Esophagus mucosa (tissue), 1 donor: ENCODE measurements at regions not wholly inside any gene's neighbourhood (a gene's known extent, or its start where the extent isn't known, plus 50 kb on each side); places are given as distances from the start of the nearest gene placed in this dataset.

Experiments used
- ATAC-seq: fragments of 200-7000 bp; cut with Tn5 transposase; one replicate; pipeline ENCODE4 v1.9.1; 2020
- donor health status: DM: yes; HTN: yes; CAD: no.

DNA sequence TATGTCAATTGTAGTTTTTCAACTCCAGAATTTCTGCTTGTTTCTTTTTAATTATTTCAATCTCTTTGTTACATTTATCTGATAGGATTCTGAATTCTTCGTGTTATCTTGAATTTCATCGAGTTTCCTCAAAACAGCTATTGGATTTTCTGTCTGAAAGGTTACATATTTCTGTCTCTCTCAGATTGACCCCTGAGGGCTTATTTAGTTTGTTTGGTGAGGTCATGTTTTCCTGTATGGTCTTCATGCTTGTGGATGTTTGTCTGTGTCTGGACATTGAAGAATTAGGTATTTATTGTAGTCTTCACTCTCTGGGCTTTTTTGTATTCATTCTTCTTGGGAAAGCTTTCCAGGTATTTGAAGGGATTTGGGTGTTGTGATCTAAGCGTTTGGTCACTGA, 85.6 kb downstream of the SNAPC1 start:
- no peak for ATAC-seq

DNA sequence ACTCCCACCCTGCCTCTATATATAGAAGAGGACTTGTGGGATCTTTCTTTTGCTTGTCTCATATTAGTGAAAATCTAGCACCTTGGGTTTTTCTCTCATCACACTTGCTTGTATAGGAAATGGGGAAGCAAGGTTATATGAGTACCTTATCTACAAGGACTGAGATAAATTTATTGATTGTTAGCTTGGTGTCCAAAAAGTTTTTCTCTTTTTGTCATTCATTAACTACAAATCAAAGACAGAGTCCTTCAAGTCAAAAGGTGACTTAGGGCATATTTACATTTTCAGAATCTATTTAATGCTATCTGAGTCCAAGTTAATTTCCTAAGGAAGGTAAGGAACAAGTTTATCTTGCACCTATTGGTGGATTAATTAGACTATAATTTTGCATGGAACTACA, 92.7 kb downstream of the SNAPC1 start:
- no peak for ATAC-seq

DNA sequence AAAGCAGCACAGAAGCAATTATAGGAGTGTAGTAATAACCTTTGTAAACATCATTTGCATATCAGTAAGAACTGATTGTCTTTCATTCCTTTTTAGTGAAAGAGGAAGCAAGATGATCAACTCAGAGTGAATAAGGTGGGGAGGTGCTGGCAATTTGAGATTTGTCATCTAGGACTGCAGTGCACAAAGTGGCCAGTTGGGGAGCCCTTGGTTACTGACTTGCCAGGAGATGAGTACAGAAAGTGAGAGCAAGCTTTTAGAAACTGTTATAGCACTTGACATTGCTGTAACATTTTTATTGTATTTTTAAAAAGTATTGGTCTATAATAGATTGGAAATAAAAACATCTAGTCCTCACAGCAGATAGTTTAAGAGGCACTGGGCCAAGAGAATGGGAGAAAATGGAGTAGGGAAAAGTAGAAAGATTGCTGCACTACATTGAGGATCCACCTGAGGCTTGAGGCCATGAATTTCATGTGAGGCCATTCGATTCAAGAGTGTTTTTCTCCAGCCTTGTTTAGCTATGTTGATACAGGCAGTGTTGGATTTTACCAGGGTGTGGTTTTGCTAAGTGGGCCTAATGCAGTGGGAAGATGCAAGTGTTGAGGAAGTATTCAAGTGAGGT, 98.2 kb downstream of the SNAPC1 start:
- ATAC-seq = peak; percentile 86

DNA sequence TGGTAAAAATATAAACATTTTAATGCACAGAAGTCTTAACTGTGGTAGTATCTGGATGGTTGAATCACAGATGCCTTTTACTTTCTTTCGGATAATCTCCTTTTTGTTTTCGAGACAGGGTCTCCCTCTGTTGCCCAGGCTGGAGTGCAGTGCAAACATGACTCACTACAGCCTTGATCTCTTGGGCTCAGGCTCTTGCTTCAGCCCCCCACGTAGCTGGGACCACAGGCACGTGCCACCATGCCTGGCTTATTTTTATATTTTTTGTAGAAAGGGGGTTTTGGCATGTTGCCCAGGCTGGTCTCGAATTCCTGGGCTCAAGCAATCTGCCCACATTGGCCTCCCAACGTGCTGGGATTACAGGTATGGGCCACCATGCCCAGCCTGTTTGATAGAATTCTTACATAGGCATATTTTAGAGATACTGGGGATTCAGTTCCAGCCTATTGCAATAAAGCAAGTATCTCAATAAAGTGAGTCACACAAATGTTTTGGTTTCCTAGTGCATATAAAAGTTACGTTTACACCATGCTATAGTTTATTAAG, 99.2 kb downstream of the SNAPC1 start:
- no peak for ATAC-seq

DNA sequence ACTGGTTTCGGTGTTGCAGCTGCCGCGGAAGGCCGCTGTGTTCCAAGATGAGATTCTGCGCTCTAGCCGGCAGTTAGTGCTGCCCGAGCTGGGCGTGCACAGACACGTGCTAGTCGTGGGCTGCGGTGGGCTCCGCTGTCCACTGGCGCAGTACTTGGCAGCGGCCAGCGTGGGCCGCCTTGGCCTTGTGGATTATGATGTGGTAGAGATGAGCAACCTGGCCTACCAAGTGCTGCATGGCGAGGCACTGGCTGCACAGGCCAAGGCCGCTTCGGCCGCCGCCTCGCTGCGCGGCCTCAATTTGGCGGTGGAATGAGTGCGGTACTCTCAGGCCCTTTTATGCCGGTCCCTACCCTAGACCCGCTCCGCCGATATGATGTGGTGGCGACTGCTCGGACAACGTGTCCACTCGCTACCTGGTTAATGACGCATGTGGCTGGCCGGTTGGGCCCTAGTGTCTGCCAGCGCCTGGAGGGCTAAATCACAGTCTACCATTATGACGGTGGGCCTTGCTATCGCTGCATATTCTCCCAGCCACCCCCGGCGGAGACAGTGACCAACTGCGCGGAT, 102.2 kb downstream of the SNAPC1 start:
- no peak for ATAC-seq

DNA sequence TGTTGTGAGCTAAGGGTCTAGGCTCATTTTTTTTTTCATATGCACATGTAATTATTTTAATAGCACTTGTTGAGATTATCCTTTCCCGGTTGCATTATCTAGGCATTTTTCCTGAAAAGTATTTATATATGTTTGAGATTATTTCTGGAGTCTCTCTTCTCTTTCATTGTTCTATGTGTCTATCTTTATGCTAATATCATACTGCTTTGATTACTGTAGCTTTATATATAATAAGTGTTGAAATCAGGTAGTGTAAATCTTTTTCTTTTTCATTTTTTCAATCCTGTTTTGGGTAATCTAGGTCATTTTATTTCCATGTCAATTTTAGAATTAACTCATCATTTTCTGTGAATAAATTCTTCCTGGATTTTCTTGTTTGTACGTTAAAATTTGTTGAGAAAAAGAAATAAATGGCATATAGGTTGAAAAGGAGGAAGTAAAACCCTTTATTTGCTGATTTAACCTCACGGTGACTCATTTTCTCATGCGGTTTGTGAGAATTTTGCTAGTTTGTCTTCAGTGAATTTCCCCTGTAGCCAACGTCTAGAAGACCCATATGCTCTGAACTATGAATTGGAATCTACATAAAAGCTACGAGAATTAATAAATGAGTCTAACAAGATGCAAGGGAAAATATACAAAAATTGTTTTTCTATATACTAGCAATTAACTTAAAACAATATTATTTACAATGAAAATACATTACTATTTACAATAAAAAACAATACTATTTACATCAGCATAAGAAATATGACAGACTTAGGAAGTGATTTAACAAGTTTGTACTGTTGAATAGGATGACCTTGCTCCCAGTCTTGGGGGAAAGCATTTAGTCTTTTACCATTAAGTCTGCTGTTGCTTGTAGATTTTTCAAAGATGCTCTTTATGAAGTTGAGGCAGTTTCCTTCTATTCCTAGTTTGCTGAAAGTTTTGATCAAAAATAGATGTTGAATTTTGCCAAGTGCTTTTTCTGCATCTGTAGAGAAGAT, 105.0 kb downstream of the SNAPC1 start:
- ATAC-seq = no peak

DNA sequence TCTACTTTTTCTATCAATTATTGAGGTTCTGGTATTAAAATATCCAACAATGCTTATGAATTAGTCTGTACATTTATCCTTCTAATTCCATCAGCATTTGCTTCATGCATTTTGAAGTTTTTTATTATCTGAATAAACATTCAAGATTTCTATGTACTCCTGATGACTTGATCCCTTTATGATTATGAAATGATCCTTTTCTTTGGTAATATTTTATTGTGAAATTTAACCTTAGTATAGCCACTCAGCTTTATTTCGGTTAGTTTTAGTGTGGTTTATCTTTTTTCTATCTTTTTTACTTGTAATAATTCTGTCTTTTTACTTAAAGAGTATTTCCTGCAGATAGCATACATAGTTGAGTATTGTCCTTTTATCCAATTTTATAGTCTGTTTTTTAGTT, 106.6 kb downstream of the SNAPC1 start:
- no peak for ATAC-seq

DNA sequence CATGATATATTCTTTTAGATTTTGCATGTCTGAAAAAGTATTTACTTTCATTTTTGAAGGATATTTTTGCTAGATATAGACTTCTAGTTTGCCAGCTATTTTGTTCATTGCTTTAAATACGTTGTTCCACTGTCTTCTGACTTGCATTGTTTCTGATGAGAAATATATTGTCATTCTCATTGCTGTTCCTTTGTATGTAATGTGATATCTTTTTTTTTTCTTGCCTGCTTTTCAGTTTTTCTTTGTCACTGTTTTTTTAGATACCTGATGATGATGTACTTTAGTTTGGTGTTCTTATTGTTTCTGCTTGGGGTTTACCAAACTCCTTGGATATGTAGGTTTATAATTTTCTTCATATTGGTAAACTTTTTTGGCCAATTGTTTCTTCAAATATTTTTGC, 107.9 kb downstream of the SNAPC1 start:
- no peak for ATAC-seq

DNA sequence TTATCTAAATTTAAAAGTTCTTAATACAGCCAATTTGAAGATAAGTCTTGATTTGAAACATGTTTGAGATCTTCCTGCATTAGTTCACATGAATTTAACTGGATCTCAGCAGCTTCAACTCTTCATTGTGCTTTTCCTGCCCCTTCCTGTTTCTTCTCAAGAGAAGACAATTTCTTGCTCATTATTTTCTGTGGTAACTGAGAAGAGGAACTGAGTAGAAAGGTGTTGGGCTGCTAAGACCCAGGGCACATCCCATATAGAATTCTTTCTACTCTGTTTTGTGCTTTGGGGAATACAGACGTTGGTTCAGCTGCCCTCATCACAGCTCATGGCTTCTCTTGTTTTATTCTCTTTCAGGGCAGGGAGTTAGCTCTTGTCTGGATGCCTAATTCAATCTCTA, 110.2 kb downstream of the SNAPC1 start:
- no peak for ATAC-seq

DNA sequence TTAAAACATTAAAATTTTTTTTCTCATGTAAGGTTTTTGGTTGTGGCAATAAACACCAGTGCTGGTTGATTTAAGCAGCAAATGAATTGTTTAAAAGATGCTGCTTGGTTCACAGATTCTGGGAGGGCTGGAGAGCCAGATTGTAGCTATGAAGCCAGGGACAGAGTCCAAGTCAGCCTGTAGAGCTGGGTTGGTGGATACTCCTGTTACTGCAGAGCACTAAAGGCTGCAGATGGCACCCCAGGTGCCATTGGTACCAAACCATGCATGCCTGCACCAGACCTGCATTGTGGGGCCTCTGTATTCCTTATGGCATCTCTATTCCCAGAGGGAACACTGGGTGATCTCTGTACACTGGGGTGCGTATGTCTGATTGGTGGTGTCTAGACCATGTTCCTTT, 113.3 kb downstream of the SNAPC1 start:
- ATAC-seq = no peak

DNA sequence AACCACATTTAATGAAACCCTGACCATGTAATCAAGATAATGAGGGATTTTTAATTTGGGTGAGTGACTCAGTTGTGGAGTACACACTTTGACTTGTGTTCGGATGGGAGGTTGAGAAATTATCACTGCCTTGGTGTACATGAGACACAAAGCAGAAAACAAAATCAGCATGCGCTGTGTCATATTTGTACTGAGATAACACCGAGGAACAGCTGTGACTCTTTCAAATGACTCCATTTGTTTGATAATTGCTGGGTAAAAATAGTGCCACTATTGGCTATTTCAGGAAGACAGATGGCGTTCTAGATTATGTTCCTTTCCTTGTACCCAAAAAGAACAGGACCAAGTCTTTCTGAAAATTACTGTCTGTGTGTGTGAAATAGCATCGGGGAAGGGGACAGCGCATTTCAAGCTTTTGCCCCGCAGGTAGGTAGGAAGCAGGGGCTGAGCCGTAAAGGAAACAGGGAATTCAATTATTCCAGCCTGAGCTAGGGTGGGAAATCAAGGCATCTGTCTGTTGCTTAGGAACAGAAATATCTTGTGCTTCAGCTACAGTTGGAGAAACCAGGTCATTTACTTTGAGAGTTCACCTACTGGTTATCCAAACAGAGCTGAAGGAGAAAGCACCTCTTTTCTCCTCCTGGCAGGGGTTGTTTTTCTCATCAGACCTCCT, 114.3 kb downstream of the SNAPC1 start:
- no peak for ATAC-seq

DNA sequence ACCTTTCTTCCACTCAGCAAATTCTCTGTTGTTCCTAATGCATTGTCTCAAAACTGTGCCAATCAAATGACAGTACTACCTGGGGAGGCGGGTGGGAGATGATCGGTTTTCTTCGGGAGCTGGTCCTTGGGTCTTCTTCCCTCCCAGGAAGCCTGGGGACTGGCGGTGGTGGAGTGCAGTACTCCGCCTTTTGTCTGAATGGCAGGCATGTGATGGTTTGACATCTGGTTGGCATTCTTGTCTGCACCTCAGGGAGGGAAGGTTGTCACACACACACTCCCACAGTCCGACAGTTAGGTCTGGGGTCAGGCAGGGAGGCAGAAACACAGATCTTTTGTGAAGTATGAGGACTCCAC, 114.8 kb downstream of the SNAPC1 start:
- ATAC-seq = no peak

DNA sequence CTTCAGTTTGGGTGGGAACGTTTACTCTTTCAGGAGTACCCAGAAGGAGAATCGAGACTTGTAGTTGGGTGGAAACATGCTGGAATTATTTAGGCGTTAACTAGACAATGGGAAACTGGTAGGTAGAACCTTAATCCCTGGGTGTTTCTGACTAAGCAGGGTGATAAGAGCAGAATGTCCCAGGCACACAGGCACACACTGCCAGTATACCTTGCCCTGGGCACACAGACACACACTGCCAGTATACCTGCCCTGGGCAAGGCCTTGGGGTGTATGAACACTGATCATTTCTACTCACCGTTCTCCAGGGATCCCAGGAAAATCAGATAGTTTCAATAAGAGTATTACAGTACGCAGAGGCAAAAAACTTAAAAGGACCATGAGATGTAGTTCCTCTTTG, 115.5 kb downstream of the SNAPC1 start:
- no peak for ATAC-seq

DNA sequence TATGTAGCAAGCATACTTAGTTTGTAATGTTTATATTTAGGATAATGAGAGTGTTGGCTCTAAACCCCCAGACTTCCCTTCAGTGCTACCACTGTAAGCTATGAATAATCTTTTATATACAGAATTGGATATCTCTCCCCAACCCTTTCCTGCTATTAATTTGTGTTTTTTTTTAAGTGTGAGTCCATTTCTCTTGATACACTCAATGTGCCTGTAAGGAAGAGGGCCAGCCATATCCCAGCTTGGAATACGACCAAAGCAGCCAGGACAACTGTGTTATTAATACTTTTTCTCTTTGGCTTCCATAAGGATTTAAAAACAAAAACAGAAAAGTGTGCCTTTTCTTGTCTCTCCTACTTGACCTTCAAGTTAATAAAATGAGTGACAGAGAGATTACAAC, 116.7 kb downstream of the SNAPC1 start:
- no peak for ATAC-seq

DNA sequence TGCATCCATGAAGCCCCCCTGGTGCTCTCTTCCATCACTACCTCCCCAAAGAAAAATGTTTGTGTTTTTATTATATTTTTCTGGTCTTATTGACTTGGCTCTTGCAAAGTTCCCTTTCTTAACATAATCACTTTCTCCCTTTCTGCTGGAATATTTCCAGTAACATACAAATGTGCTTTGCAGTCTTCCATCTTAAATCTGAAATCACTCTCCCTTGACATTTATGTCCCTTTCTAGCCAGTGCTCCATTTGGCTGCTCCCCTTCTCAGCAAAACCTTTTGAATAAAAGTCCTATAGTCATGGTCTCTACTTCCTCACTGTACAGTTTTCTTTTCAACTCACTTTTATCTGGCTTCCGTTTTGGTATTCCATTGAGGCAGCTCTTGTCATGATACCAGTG, 118.8 kb downstream of the SNAPC1 start:
- no peak for ATAC-seq

DNA sequence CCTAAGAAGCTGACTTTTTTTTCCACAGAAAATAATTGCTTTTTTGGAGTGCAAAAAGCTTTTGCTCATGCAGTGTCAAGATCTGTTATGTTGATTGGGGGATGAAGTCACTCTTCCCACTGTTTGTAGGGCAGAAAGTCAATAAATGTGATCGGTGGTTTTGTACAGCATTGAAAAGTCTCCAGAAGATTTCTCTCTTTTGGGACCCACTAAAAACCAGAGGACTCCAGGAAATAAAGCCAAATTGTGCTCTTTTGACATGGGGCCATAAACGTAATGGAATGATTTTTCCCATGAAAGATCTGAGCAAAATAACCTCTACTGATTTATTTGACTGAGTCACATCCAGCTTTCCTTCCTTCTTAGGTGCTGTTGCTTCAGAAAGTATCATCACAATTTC, 122.5 kb downstream of the SNAPC1 start:
- ATAC-seq = no peak

DNA sequence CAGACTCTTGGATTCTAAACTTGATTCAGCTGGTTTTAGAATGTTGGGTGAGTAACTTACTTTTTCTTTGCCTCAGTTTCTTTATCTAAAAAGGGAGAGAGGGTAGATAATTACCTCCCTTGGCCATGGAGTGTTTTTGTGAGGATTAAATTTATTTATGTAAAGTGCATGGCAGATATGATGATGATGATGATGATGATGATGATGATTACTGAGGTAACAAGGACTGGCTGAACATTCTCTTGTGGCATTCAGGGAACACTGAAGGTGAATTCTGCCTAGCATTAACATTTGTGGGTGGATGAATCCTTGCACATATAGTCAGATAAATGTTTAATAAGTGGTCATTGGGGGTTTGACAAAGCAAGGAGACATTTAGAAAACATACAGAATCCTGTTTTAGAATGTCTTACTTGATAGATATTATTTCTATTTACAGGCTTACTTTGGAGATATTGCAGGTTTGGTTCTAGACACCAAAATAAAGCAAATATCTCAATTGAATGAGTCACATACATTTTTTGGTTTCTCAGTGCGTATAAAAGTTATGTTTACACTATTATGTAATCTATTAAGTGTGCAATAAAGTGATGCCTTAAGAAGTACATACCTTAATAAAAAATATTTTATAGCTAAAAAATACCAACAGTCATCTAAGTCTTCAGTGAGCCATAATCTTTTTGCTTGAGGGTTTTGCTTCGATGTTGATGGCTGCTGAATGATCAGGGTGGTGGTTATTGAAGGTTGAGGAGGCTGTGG, 123.2 kb downstream of the SNAPC1 start:
- ATAC-seq = no peak

DNA sequence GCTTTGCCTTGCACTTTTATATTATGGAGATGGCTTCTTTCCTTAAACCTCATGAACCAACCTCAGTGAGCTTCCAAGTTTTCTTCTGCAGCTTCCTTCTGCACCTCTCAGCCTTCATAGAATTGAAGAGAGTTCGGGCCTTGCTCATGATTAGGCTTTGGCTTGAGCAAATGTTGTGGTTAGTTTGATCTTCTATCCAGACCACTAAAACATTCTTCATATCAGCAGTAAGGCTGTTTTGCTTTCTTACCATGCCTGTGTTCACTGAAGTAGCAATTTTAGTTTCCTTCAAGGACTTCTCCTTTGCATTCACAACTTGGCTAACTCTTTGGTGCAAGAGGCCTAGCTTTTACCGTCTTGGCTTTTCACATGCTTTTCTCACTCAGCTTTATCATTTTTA, 125.4 kb downstream of the SNAPC1 start:
- ATAC-seq = no peak

DNA sequence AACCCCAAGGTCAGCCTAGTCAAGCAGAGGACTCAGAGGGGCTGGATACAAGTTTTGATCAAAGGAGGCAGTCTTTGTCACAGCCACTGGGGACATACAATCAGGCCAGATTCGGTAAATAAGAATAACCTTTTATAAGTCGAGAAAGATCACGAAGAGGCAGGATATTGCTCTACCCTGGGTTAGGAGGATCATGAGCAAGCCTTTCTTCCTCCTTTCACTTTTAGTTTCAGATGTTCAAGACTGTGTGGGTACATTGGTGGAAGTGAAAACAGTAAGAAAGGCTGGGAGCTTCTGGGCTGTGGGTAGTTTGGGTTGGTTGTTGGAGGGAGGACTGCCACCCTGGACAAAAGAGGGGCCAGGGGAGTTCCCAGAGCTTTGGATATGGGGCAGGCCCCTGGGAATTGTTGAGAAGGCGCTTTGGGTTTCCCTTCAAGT, 127.7 kb downstream of the SNAPC1 start:
- peak; percentile 55 for ATAC-seq

DNA sequence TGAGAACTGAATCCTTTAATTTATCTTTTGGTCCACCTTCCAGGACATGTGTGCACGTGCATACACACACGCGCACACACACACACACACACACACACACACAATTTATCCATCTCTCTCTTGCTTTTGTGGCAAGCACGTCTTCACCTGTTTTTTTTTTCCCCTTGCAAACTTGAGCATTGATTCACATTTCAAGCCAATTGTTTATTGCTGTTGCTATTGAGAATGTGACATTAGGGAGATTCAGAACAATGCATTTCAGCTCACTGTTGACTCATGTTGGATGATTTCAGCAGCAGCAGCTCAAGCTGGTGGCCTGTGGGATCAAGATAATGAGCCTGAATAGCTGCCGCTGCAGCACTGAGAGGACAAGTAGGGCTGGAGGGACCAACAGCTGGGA, 128.9 kb downstream of the SNAPC1 start:
- ATAC-seq = no peak

DNA sequence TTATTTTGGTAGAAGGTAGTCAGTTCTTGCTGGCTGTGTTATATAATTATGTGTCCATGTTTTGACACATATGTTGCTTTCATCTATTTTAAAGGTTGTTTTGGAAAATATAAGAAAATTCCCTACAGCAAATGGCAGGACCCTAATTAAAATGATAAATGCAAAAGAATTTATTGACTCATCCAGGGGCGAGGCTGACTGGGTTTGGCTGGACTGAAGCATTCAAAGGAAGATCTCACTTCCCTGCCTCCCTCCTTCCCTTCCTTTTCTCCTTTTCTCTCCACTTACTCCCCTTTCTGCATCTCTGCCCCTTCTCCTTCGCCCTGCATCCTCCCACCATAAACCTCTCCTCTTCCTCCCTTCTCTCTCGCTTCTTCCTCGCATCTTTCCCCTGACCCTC, 129.6 kb downstream of the SNAPC1 start:
- ATAC-seq = no peak

DNA sequence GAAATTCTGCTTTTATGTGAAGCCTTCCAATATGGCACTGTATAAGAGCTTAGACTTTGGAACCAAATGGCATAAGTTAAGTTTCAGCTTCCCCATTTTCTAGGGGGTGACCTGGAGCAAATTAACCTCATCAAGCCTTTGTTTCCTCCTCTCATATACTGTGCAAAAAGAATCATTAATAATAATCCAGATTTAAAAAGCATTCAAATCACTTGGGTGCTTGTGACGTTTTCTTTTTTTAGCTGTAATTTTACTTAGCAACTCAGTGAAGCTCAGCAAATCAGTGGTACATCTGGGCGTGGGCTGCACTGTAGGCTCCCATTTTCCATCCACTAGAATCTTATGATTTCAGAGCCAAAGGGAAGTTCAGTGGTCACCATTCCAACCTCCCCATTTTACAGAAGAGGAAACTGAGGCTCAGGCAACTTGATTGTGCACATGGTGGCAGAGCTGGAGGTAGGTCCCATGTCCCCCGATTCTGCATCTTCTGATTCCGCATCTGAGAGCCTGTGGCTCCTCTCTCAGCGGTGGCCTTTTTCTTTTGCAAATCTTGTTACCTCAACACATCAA, 131.2 kb downstream of the SNAPC1 start:
- ATAC-seq = no peak
